ENCODE measurements at regions not wholly inside any gene's neighbourhood (a gene's known extent, or its start where the extent isn't known, plus 50 kb on each side); places are given as distances from the start of the nearest gene placed in this dataset.

DNA sequence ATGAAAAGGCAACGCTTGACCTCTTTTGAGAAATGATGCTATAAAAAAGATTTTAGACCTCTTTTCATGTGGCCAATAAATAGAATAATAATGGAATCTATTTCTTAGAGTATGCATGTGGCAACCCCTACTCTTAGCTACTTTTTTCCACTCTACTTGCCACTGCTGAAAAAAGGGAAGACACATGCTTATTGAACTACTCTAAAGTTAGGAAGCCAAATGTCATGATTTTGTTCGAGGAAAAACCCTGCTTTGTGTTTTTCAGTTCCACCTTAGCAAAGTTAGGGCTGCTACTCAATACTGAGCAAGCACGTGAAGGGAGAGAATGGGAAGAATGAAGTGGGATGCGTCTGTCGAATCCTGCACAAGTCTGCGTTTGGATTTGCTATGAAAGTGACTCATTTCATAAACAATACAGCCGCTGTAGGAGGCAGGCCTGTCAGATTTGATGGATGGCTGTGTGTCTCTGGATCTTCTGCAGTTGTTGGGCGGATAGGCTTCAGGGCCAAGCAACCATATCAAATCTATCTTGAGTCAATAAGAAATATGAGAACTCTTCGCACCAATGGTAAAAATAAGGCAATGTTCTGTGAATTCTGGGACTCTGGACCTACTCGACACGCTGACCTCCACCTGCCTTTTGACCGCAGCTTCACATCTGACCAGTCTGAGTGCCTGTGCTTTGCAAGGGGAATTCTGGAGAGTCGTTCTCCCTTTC is 333.6 kb downstream of the PIK3R1 start:
- TF ChIP-seq, protein P1, sequence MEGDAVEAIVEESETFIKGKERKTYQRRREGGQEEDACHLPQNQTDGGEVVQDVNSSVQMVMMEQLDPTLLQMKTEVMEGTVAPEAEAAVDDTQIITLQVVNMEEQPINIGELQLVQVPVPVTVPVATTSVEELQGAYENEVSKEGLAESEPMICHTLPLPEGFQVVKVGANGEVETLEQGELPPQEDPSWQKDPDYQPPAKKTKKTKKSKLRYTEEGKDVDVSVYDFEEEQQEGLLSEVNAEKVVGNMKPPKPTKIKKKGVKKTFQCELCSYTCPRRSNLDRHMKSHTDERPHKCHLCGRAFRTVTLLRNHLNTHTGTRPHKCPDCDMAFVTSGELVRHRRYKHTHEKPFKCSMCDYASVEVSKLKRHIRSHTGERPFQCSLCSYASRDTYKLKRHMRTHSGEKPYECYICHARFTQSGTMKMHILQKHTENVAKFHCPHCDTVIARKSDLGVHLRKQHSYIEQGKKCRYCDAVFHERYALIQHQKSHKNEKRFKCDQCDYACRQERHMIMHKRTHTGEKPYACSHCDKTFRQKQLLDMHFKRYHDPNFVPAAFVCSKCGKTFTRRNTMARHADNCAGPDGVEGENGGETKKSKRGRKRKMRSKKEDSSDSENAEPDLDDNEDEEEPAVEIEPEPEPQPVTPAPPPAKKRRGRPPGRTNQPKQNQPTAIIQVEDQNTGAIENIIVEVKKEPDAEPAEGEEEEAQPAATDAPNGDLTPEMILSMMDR (IDR thresholded peaks at IDR 0.05): no peak
- TF ChIP-seq EZH2 (IDR thresholded peaks at IDR 0.05) (no peak), EZH2phosphoT487 (IDR thresholded peaks at IDR 0.05) (no peak)

Data from neural progenitor cell (in vitro differentiated cells).